ENCODE measurements at regions not wholly inside any gene's neighbourhood (a gene's known extent, or its start where the extent isn't known, plus 50 kb on each side); places are given as distances from the start of the nearest gene placed in this dataset.

- Histone ChIP-seq H3K4me3 (ENCODE audit: low read length, poor library complexity, severe bottlenecking) (no peak overlapping the region), H3K9ac (ENCODE audit: low read depth, low read length, poor library complexity, severe bottlenecking) (no peak overlapping the region), H3K9me3 (ENCODE audit: insufficient read depth, low read depth, low read length) (no peaks in the 10 kb centered on the region), H3F3A (ENCODE audit: low read depth) (no peaks in the 10 kb centered on the region), H3K27me3 (ENCODE audit: insufficient read depth, low read length, poor library complexity, severe bottlenecking) (no peaks in the 10 kb centered on the region), H3K36me3 (ENCODE audit: insufficient read depth, low read length) (no peaks in the 10 kb centered on the region), H3K4me2 (ENCODE audit: low read depth, low read length, poor library complexity, severe bottlenecking) (no peak overlapping the region), H2AFZ (ENCODE audit: low read length) (no peak overlapping the region), H3K9me2 (replicated peaks; ENCODE audit: low read depth, low read length) (no peaks in the 10 kb centered on the region), H3K79me2 (ENCODE audit: insufficient read depth, low read length) (no peaks in the 10 kb centered on the region), H4K20me1 (ENCODE audit: insufficient read depth, low read length, poor library complexity, severe bottlenecking) (no peaks in the 10 kb centered on the region), H3K4me1 (ENCODE audit: insufficient read depth, low read length, poor library complexity, severe bottlenecking) (no peaks in the 10 kb centered on the region)
- no peak for TF ChIP-seq EZH2phosphoT487 (IDR thresholded peaks at IDR 0.05; ENCODE audit: borderline replicate concordance)
- TF ChIP-seq CTCF (conservative IDR thresholded peaks at IDR 0.05; ENCODE audit: low read length): no peak
These were observed 137.8 kb upstream of the FRMD6 start for GRCh38 chr14:51513933-51514332.

GRCh38 chr14:51515611-51516010 is 136.1 kb upstream of the FRMD6 start:
- Histone ChIP-seq H3K4me3 (ENCODE audit: low read length, poor library complexity, severe bottlenecking) (no peak overlapping the region), H3K27me3 (ENCODE audit: insufficient read depth, low read length, poor library complexity, severe bottlenecking) (no peaks in the 10 kb centered on the region), H3K9ac (ENCODE audit: low read depth, low read length, poor library complexity, severe bottlenecking) (no peak overlapping the region), H3K79me2 (ENCODE audit: insufficient read depth, low read length) (no peaks in the 10 kb centered on the region), H3K4me2 (ENCODE audit: low read depth, low read length, poor library complexity, severe bottlenecking) (no peak overlapping the region), H3K36me3 (ENCODE audit: insufficient read depth, low read length) (no peaks in the 10 kb centered on the region), H3K9me2 (replicated peaks; ENCODE audit: low read depth, low read length) (no peaks in the 10 kb centered on the region), H3F3A (ENCODE audit: low read depth) (no peaks in the 10 kb centered on the region), H4K20me1 (ENCODE audit: insufficient read depth, low read length, poor library complexity, severe bottlenecking) (no peaks in the 10 kb centered on the region), H3K9me3 (ENCODE audit: insufficient read depth, low read depth, low read length) (no peaks in the 10 kb centered on the region), H2AFZ (ENCODE audit: low read length) (no peak overlapping the region), H3K4me1 (ENCODE audit: insufficient read depth, low read length, poor library complexity, severe bottlenecking) (no peaks in the 10 kb centered on the region)
- TF ChIP-seq EZH2phosphoT487 (IDR thresholded peaks at IDR 0.05; ENCODE audit: borderline replicate concordance) (no peak), CTCF (conservative IDR thresholded peaks at IDR 0.05; ENCODE audit: low read length) (no peak)

DNA sequence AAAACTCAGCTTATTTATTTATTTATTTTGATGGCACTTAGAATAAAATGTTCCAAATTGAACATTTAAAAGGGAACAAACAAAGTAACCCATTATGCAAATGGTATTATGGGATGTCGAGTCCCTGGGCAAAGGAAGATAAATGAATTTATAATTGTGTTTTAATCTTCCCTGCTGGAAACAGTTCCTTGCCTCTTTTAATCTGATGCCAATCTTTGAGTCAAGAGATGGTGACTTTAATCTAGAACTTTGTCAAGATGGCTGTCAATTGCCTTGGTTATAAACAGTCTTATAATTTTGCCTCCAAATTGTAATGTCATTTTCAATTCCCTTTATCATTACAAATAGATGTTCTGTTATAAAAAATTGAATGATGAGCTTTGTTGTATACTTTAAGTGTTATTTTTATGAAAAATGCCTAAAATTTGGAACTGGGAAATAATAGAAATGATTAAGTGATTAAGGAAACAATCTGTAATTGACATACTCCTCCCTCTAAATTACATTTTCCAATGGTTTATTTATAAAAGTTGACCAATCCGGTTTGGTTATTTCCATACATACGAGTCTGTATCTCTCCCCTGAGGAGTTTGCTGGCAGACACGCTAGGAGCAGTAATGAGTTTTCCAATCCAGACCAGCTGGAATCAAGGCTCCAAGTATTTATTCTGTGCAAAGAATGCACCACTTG is 134.9 kb upstream of the FRMD6 start:
- no peaks in the 10 kb centered on the region for H3K27me3 ChIP-seq (ENCODE audit: insufficient read depth, low read length, poor library complexity, severe bottlenecking)
- H3K9ac ChIP-seq (ENCODE audit: low read depth, low read length, poor library complexity, severe bottlenecking): no peak overlapping the region
- no peaks in the 10 kb centered on the region for H3K36me3 ChIP-seq (ENCODE audit: insufficient read depth, low read length)
- no peaks in the 10 kb centered on the region for H3K9me3 ChIP-seq (ENCODE audit: insufficient read depth, low read depth, low read length)
- no peaks in the 10 kb centered on the region for H3K79me2 ChIP-seq (ENCODE audit: insufficient read depth, low read length)
- no peaks in the 10 kb centered on the region for H4K20me1 ChIP-seq (ENCODE audit: insufficient read depth, low read length, poor library complexity, severe bottlenecking)
- no peak overlapping the region for H2AFZ ChIP-seq (ENCODE audit: low read length)
- H3K4me3 ChIP-seq (ENCODE audit: low read length, poor library complexity, severe bottlenecking): no peak overlapping the region
- no peak overlapping the region for H3K4me2 ChIP-seq (ENCODE audit: low read depth, low read length, poor library complexity, severe bottlenecking)
- TF ChIP-seq EZH2phosphoT487 (IDR thresholded peaks at IDR 0.05; ENCODE audit: borderline replicate concordance): no peak
- TF ChIP-seq CTCF (conservative IDR thresholded peaks at IDR 0.05; ENCODE audit: low read length): no peak
- H3K4me1 ChIP-seq (ENCODE audit: insufficient read depth, low read length, poor library complexity, severe bottlenecking): no peaks in the 10 kb centered on the region
- H3F3A ChIP-seq (ENCODE audit: low read depth): no peaks in the 10 kb centered on the region
- no peaks in the 10 kb centered on the region for H3K9me2 ChIP-seq (replicated peaks; ENCODE audit: low read depth, low read length)
